GM10248 (cell line): ENCODE measurements at regions not wholly inside any gene's neighbourhood (a gene's known extent, or its start where the extent isn't known, plus 50 kb on each side); places are given as distances from the start of the nearest gene placed in this dataset.
A peak's percentile ranks its signal among the peaks of the same experiment; 100 is the strongest.

Experiments
- CTCF ChIA-PET: fragments of 300-600 bp; sonication (Branson Sonifier 250); formaldehyde crosslinking; extraction: SDS; loops from one replicate; lab custom pipeline; 2021; ENCODE audit warnings: antibody characterized with exemption; lab: Yijun Ruan, JAX
- POLR2A ChIA-PET: fragments of 350-650 bp; sonication (Branson Sonifier 250); formaldehyde crosslinking; extraction: SDS; loops from one replicate; lab custom pipeline; 2020; ENCODE audit warnings: antibody characterized with exemption; lab: Yijun Ruan, JAX
- DNase-seq: peaks from one replicate; pipeline ENCODE4 v3.0.0; 2012; ENCODE audit errors: extremely low spot score
- TF ChIP-seq, protein P1 (sequence below): IDR thresholded peaks from 2 replicates; pipeline ENCODE4 v1.5.1; 2012; ENCODE audit warnings: mild to moderate bottlenecking, low read depth; ENCODE audit errors: extremely low read depth, missing control alignments, control extremely low read depth

DNA sequence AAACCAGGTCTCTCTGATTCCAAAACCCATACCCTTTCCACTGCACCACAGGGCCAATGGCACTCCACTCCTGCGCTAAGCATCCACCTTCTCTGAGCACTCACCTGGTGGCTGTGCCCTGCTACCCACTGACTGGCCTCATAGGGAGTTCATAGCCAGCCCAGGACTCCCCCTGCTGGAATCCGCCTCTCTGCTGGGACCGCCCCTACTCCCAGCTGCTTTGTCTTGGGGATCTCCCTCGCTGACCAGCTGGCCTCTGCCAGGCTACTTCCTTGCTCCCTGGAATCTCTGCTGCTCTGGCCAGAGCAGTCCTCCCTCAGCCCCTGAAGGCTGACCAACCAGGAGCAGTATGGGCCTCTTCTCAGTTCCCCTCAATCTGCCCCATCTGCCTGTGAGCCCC, 129.7 kb downstream of the FAXC start:
- ChIA-PET CTCF (interaction anchor here (0.9 to 1.2 kb wide), 2 partner anchors 61 to 72 kb away, joined by 3 read pairs; no protein-coding TSS in a partner anchor), POLR2A (no interaction called here)
- DNase-seq = peak; percentile 43
- TF ChIP-seq, protein P1, sequence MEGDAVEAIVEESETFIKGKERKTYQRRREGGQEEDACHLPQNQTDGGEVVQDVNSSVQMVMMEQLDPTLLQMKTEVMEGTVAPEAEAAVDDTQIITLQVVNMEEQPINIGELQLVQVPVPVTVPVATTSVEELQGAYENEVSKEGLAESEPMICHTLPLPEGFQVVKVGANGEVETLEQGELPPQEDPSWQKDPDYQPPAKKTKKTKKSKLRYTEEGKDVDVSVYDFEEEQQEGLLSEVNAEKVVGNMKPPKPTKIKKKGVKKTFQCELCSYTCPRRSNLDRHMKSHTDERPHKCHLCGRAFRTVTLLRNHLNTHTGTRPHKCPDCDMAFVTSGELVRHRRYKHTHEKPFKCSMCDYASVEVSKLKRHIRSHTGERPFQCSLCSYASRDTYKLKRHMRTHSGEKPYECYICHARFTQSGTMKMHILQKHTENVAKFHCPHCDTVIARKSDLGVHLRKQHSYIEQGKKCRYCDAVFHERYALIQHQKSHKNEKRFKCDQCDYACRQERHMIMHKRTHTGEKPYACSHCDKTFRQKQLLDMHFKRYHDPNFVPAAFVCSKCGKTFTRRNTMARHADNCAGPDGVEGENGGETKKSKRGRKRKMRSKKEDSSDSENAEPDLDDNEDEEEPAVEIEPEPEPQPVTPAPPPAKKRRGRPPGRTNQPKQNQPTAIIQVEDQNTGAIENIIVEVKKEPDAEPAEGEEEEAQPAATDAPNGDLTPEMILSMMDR = peak; percentile 40

DNA sequence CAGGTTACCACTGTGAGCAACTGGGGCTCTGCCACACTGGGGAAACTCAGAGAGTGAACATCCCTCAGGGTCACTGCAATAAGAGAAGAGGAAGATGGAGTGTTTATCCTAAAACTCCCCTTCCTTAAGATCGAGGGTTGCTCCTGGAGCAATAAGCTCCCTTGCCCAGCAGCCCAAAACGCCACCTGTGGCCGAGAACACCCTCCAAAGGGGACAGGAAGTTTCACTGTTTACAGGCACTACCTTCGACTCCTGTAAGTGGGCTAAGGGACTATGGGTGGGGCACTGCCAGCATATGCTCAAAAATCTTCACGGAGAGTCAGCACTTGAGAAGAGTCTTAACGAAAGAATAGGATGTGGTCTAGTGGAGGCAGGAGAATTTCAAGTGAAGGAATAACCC, 132.5 kb downstream of the FAXC start:
- no peak for DNase-seq
- TF ChIP-seq, protein P1 = no peak
- POLR2A ChIA-PET = no interaction called here
- CTCF ChIA-PET = interaction anchor here (1.3 kb wide), 1 partner anchor 23 kb away, joined by 4 read pairs; no protein-coding TSS in a partner anchor

DNA sequence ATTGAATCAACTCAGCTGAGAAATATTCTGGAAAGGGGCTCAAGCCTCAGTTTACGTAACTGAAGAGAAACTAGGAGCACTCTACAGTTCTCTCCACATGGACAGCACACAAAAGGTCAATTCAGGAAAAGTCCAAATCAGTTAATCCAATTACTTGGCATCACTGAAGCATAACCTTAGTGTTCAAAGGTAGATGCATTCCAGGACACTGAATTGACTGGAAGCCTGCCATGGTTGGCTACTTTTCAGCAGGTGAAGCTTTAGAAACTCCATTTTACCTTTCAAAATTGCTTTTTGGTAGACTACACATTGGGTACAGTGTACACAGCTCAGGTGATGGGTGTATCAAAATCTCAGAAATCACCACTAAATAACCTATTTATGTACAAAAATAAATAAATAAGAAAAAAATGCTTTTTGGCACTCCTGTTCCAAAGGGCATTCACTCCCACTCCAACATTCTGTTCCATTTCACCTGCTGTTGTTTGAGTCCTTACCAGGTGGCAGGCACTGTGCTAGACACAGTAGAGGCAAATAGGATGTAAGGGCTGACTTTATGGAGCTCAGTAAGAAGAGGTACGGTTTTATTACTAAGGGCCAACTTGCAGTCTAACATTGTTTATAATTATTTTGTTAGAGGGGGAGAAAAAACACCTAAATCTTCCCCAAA, 153.4 kb downstream of the FAXC start:
- ChIA-PET CTCF (interaction anchor here (1.0 kb wide), 1 partner anchor 44 kb away, joined by 3 read pairs; no protein-coding TSS in a partner anchor), POLR2A (no interaction called here)
- TF ChIP-seq, protein P1 = no peak
- no peak for DNase-seq

DNA sequence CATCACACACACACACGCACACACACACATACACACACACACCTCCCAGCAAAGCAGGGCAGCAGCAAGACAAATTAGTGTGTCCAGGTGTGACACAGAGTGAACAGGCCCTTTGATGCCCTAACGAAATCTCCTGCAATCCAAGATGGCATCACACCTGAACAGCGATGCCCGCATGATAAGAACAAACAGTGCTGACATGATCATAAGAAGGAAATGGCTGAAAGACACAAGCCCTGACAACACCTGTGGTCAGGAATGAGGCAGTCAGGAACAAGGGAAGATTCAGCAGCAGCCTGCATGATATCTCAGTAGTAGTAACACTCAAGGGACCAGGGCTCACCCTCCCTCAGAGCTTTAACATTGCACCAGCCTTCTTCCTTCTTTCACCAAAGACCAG, 156.9 kb downstream of the FAXC start:
- POLR2A ChIA-PET = no interaction called here
- CTCF ChIA-PET = no interaction called here
- no peak for DNase-seq
- TF ChIP-seq, protein P1 = no peak

DNA sequence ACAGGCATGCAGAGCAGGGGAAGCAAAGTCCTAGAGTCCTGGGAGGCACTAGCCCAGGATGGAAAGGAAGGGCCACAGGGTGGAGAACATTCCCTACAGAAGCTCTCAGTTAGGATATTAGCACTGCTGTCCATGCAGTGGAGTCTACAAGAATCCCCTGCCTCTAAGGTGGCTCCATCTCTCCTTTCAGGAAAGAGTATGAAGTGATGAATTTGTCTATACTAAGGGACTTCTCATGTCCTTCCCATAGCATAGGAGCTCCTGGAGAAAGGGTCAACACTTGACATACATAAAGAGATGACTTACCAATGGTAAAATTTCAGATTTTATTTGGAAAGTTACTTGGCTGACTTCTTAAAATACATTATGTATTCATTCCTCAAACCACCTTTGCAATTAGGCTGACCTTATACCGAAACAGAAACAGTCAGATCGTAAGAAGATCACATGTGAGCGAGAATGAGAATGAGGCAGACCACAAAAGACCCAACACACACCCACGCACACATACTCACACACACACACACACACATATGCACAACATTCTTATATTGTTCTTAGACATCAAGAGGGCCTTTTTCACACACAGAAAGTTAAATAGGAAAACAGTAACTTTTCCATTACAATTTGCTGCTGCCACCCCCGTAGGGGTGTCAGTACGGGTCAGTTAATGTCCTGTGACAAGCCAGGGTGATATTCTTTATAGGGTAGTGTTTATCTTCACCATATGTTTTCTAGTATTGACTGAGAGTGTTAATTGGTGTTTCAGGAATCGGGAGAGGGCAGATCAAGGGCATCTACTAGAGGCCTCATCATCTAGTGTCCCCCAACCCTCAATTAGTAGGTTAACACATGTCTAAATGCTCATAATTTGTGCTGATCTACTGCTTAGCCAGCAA, 159.4 kb downstream of the FAXC start:
- ChIA-PET CTCF (no interaction called here), POLR2A (no interaction called here)
- TF ChIP-seq, protein P1 = no peak
- peak; percentile 51 for DNase-seq

DNA sequence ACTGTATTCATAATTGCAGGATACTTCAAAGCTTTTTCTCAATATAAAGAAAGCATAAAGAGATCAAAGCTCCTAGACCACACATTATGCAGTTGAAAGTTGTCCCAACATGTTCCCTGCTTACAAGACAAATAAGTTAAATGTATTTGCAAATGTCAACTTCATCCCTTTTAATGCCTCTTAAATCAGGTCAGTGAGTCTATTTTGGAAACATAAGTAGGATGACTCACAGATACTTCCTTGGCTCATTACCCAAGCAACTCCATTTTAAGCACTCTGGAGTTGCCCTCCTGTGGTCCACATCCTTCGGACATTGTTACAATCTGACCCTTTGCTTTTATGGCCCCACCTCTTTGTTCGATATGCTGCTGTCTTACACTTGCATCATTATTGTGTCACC, 162.0 kb downstream of the FAXC start:
- ChIA-PET POLR2A (no interaction called here), CTCF (no interaction called here)
- DNase-seq = no peak
- TF ChIP-seq, protein P1 = no peak
